AG10803 (cell line): ENCODE measurements at regions not wholly inside any gene's neighbourhood (a gene's known extent, or its start where the extent isn't known, plus 50 kb on each side); places are given as distances from the start of the nearest gene placed in this dataset.

ENCODE experiments used
- DNase-seq: peaks from one replicate; pipeline ENCODE4 v3.0.0; 2010; ENCODE audit warnings: low read depth
- H3K4me3 ChIP-seq: 2 replicates; pipeline ENCODE4 v1.5.1; 2011; ENCODE audit warnings: mild to moderate bottlenecking, low read length, control low read depth
- CTCF ChIP-seq: conservative IDR thresholded peaks from 2 replicates; pipeline ENCODE4 v1.5.1; 2011; ENCODE audit warnings: mild to moderate bottlenecking, low read length, control low read depth, inconsistent platforms

- no peak for TF ChIP-seq CTCF
- H3K4me3 ChIP-seq: no peak overlapping the region
- no peak for DNase-seq
Measured at GRCh38 chr13:31880851-31881494, 141.6 kb downstream of the RXFP2 start.

GRCh38 chr13:31881495-31881882 is 142.2 kb downstream of the RXFP2 start:
- H3K4me3 ChIP-seq: no peak overlapping the region
- DNase-seq: no peak
- no peak for TF ChIP-seq CTCF

- no peak for DNase-seq
- no peak overlapping the region for H3K4me3 ChIP-seq
Measured at GRCh38 chr13:31882794-31883193, 143.5 kb downstream of the RXFP2 start.

GRCh38 chr13:31884556-31884955 is 145.2 kb downstream of the RXFP2 start:
- TF ChIP-seq CTCF: no peak
- no peak overlapping the region for H3K4me3 ChIP-seq
- no peak for DNase-seq

More at GRCh38 chr13:31882794-31883193, 143.5 kb downstream of the RXFP2 start:
- no peak for TF ChIP-seq CTCF

- H3K4me3 ChIP-seq: no peak overlapping the region
- peak; percentile 69 for DNase-seq
- TF ChIP-seq CTCF: no peak
Measured at GRCh38 chr13:31885994-31886393, 145.6 kb upstream of the FRY start.

GRCh38 chr13:31887286-31887685 is 144.3 kb upstream of the FRY start:
- H3K4me3 ChIP-seq: no peak overlapping the region
- no peak for TF ChIP-seq CTCF
- DNase-seq: peak; percentile 93

- no peak for TF ChIP-seq CTCF
- peak; percentile 55 for DNase-seq
- no peak overlapping the region for H3K4me3 ChIP-seq
Measured at GRCh38 chr13:31890946-31891345, 140.6 kb upstream of the FRY start.
